Adrenal gland (tissue), 5 donors: ENCODE measurements at regions not wholly inside any gene's neighbourhood (a gene's known extent, or its start where the extent isn't known, plus 50 kb on each side); places are given as distances from the start of the nearest gene placed in this dataset.

Source experiments
- POLR2A ChIP-seq, 2 donors: fragments of 450-650 bp; IDR thresholded peaks; one replicate each; pipeline ENCODE4 v1.6.1; 2017; ENCODE audit warnings: antibody characterized with exemption in 2 of 2, mild to moderate bottlenecking in 2 of 2, moderate library complexity in 1 of 2
- TF ChIP-seq, protein P1 (sequence below), 6 experiments: fragments of 450-650 bp in 4 of 6; fragments of 200-600 bp in 2 of 6; sonication (generic) in 1 of 6; IDR thresholded peaks; 1 replicate in 5 of 6; 2 replicates in 1 of 6; pipeline versions ENCODE4 v1.5.1 to v1.8.0; 2016 to 2021; ENCODE audit warnings: antibody characterized with exemption in 6 of 6, mild to moderate bottlenecking in 2 of 6, moderate library complexity in 1 of 6
- donor health status: DM: no; HTN: no; CAD: no.

- TF ChIP-seq, protein P1, sequence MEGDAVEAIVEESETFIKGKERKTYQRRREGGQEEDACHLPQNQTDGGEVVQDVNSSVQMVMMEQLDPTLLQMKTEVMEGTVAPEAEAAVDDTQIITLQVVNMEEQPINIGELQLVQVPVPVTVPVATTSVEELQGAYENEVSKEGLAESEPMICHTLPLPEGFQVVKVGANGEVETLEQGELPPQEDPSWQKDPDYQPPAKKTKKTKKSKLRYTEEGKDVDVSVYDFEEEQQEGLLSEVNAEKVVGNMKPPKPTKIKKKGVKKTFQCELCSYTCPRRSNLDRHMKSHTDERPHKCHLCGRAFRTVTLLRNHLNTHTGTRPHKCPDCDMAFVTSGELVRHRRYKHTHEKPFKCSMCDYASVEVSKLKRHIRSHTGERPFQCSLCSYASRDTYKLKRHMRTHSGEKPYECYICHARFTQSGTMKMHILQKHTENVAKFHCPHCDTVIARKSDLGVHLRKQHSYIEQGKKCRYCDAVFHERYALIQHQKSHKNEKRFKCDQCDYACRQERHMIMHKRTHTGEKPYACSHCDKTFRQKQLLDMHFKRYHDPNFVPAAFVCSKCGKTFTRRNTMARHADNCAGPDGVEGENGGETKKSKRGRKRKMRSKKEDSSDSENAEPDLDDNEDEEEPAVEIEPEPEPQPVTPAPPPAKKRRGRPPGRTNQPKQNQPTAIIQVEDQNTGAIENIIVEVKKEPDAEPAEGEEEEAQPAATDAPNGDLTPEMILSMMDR (IDR thresholded peaks at IDR 0.05) = no peak
- TF ChIP-seq POLR2A (IDR thresholded peaks at IDR 0.05) = no peak
Measured at GRCh38 chr10:100660365-100660764, 85.0 kb upstream of the PAX2 start.
